Activated CD4-positive, alpha-beta T cell treated with anti-CD3 and anti-CD28 coated beads, Interleukin-2, amount 10 ng/mL, durations not matched to agents 24 days and 14 days (primary cell): ENCODE measurements at regions not wholly inside any gene's neighbourhood (a gene's known extent, or its start where the extent isn't known, plus 50 kb on each side); places are given as distances from the start of the nearest gene placed in this dataset.
"Not testable (repeated sequence)": the region's sequence is repeated elsewhere in the genome, so short reads cannot be mapped to it uniquely, and the experiment has no call there.

Experiments used
- DNase-seq: peaks from one replicate; pipeline ENCODE4 v3.0.0; 2022
- H3K27ac Mint-ChIP-seq: one replicate; pipeline ENCODE4 v1.8.0; 2022; ENCODE audit warnings: mild to moderate bottlenecking, mixed read lengths
- H3K27me3 Mint-ChIP-seq: one replicate; pipeline ENCODE4 v1.8.0; 2022; ENCODE audit warnings: mixed read lengths
- H3K36me3 Mint-ChIP-seq: one replicate; pipeline ENCODE4 v1.8.0; 2022; ENCODE audit warnings: low read depth, mild to moderate bottlenecking, mixed read lengths
- H3K4me1 Mint-ChIP-seq: one replicate; pipeline ENCODE4 v1.8.0; 2021; ENCODE audit warnings: mixed read lengths
- H3K4me3 Mint-ChIP-seq: one replicate; pipeline ENCODE4 v1.8.0; 2022; ENCODE audit warnings: mild to moderate bottlenecking, moderate library complexity, mixed read lengths
- H3K9me3 Mint-ChIP-seq: one replicate; pipeline ENCODE4 v1.8.0; 2021; ENCODE audit warnings: mixed read lengths
- intact Hi-C: fragments of 100-400 bp; cut with micrococcal nuclease; formaldehyde crosslinking; loops from one replicate; pipeline ENCODE4 v1.15.1; 2023

DNA sequence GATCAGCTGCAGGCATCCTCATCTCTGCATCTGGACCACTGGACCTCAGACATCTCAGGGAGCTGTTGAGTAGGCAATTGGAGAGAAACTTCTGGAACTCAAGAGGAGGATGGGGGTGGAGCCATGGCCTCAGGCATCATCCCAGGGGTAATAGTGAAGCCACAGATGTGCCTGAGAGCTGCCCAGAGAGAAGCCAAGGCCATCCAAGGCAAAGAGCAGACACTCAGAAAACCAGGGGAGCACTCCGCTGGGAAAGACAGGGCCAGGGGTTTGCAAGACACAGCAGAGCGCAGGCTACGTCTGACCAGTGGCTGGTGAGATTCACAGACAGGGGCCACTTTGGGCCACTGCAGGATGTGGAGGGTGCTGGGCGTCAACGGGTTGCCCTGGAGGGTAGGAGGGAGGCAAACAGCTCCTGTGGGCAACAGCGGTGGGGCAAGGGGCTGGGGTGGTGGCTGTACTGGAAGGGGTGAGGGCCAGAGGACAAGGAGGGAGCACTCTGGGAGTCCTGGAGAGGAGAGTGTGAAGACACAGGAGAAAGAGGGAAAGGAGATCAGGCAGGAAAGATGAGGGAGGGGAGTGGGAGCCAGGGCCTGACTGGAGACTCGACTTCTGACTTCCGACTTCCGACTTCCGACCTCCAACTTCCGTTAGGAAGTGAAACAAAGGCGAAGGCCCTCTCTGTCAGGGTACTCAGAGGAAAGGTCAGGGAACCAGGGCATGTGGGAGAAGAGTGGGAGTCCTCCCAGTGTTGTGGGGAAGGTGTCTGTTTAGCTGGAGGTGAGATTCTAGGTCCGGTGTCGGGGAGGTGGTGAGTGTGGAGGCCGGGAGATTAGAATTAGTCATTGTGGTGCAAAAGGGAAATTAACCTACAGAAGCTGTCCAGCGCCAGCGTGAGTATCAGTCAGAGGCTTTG, 69.7 kb upstream of the ANTXRL start:
- Mint-ChIP-seq H3K27ac (no peak overlapping the region), H3K36me3 (peaks cover 29% of the 10 kb centered on the region), H3K9me3 (no peaks in the 10 kb centered on the region), H3K4me3 (no peak overlapping the region), H3K27me3 (no peaks in the 10 kb centered on the region), H3K4me1 (peaks cover 14% of the 10 kb centered on the region)
- DNase-seq, result peak; percentile 45
- intact Hi-C loops, result no loop called here

GRCh38 chr10:46217752-46218453, 68.9 kb upstream of the ANTXRL start:
- peak; percentile 54 for DNase-seq
- intact Hi-C loops, result no loop called here
- peak overlapping the region; percentile 9 for H3K27ac Mint-ChIP-seq
- peaks cover 14% of the 10 kb centered on the region for H3K4me1 Mint-ChIP-seq
- H3K4me3 Mint-ChIP-seq, result no peak overlapping the region
- no peaks in the 10 kb centered on the region for H3K27me3 Mint-ChIP-seq
- H3K9me3 Mint-ChIP-seq, result no peaks in the 10 kb centered on the region
- H3K36me3 Mint-ChIP-seq, result peaks cover 31% of the 10 kb centered on the region

- Mint-ChIP-seq H3K9me3 (no peaks in the 10 kb centered on the region), H3K36me3 (peaks cover 33% of the 10 kb centered on the region), H3K4me1 (peaks cover 14% of the 10 kb centered on the region), H3K27me3 (no peaks in the 10 kb centered on the region), H3K4me3 (no peak overlapping the region), H3K27ac (no peak overlapping the region)
- DNase-seq, result peak; percentile 54
- intact Hi-C loops, result no loop called here
These were observed 67.9 kb upstream of the ANTXRL start for GRCh38 chr10:46218921-46219320.

DNA sequence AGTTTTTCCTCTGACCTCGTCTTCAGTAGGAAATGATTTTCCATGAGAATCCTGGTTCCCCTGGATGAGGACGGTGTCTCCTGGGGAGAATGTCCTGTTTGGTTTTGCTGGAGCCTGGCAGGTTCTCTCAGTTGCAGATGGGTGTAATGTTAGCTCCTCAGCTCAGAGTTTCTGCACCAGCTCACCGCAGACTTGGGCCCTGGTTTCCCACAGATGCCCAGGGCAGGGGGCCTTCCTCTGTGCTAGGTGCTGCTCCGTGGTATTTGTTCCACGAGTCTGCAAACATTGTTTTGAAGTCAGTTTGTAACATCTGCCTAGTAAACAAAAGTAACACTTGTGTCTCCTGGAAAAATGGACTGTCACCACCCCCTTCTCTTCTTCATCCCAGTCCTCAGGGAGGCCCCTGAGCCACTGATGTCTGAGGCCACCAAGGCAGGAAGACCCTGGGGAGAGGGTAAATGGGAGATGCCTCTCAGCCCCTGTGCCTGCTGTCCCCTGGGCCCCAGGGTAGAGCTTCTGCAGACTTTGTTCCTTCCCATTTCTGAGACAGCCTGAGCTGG, 67.3 kb upstream of the ANTXRL start:
- intact Hi-C loops, H3K27ac Mint-ChIP-seq, H3K9me3 Mint-ChIP-seq, DNase-seq, H3K27me3 Mint-ChIP-seq, H3K4me3 Mint-ChIP-seq: not testable (repeated sequence)
- Mint-ChIP-seq H3K36me3 (peaks cover 35% of the 10 kb centered on the region), H3K4me1 (peaks cover 14% of the 10 kb centered on the region)

GRCh38 chr10:46220187-46220586, 66.6 kb upstream of the ANTXRL start:
- Mint-ChIP-seq H3K4me3 (no peak overlapping the region), H3K9me3 (no peaks in the 10 kb centered on the region), H3K4me1 (peaks cover 14% of the 10 kb centered on the region), H3K36me3 (peaks cover 35% of the 10 kb centered on the region), H3K27me3 (no peaks in the 10 kb centered on the region), H3K27ac (no peak overlapping the region)
- DNase-seq, result no peak
- intact Hi-C loops, result no loop called here

DNA sequence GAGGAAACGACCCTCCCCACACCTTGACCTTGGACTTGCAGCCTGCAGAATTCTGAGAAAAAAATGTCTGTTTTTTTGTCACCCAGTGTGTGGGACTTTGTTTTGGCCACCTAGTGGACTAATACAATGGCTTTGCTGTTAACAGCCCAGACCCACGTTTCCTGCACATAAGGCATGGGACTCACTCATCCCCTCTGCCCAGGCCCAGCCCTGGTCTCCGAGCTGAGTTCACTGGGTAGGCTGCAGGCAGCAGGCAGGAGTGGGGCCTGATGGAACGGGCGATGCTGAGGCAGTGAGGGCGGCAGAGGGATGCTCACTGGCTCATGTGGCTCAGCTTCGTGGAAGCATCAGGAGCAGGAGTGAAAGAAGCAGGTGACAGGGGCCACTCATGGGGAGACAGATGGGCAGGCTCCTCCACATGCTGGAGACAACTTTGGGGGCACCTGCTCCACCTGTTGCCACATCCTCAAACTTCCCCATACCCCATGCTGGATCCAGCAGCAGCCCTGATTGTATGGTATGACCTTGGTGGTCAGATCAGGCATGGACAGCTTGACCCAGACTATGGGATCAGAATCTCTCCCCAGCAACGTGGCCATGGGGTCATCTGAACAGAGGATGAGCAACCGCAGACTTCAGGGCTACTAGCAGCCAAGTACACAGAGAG, 65.8 kb upstream of the ANTXRL start:
- no peaks in the 10 kb centered on the region for H3K9me3 Mint-ChIP-seq
- no peak overlapping the region for H3K4me3 Mint-ChIP-seq
- peaks cover 14% of the 10 kb centered on the region for H3K4me1 Mint-ChIP-seq
- DNase-seq, result peak; percentile 50
- H3K27ac Mint-ChIP-seq, result no peak overlapping the region
- no peaks in the 10 kb centered on the region for H3K27me3 Mint-ChIP-seq
- intact Hi-C loops, result no loop called here
- H3K36me3 Mint-ChIP-seq, result peaks cover 35% of the 10 kb centered on the region

DNA sequence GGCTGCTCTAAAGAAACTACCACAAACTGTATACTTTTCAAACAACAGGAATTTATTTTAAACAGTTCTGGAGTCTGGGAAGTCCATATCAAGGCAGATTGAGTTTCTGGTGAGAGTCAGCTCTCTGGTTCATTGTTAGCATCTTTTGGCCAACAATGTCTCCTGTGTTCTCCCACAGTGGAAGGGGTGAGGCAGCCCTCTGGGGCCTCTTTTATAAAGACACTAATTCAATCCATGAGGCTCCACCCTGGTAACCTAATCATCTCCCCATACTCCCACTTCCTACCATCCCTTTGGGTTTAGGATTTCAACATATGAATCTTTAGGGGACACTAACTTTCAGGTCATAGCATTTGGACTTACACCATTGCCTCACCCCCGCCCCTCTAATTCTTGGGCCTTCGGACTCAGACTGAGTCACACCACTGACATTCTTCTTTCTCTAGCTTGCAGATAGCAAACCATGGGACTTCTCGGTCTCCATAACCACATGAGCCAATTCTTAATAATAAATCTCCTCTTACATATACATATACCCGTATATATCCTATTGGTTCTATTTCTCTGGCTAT, 64.3 kb upstream of the ANTXRL start:
- no peaks in the 10 kb centered on the region for H3K27me3 Mint-ChIP-seq
- DNase-seq, result no peak
- no peak overlapping the region for H3K4me3 Mint-ChIP-seq
- H3K36me3 Mint-ChIP-seq, result peaks cover 22% of the 10 kb centered on the region
- H3K9me3 Mint-ChIP-seq, result no peaks in the 10 kb centered on the region
- intact Hi-C loops, result no loop called here
- H3K4me1 Mint-ChIP-seq, result peaks cover 11% of the 10 kb centered on the region
- no peak overlapping the region for H3K27ac Mint-ChIP-seq

- Mint-ChIP-seq H3K4me1 (peaks cover 9% of the 10 kb centered on the region), H3K4me3 (no peak overlapping the region), H3K9me3 (no peaks in the 10 kb centered on the region), H3K27ac (no peak overlapping the region), H3K36me3 (peaks cover 16% of the 10 kb centered on the region), H3K27me3 (no peaks in the 10 kb centered on the region)
- DNase-seq, result peak; percentile 55
- intact Hi-C loops, result no loop called here
These were observed 63.7 kb upstream of the ANTXRL start for GRCh38 chr10:46223064-46223480.

DNA sequence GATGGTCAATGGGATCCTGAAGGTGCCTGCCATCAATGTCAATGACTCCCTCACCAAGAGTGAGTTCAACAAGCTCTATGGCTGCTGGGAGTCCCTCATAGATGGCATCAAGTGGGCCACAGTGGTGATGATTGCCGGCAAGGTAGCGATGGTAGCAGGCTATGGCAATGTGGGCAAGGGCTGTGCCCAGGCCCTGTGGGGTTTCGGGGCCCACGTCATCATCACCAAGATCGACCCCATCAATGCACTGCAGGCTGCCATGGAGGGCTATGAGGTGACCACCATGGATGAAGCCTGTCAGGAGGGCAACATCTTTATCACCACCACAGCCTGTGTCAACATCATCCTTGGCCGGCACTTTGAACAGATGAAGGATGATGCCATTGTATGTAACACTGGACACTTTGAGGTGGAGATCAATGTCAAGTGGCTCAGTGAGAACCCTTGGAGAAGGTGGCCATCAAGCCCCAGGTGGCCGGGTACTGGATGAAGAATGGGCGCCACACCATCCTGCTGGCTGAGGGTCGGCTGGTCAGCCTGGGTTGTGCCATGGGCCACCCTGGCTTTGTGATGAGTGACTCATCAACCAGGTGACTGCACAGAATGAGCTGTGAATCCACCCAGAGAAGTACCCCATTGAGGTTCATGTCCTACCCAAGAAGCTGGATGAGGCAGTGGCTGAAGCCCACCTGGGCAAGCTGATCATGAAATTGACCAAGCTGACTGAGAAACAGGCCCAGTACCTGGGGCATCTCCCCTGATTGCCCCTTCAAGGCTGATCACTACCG, 63.0 kb upstream of the ANTXRL start:
- Mint-ChIP-seq H3K36me3 (peaks cover 14% of the 10 kb centered on the region), H3K9me3 (no peaks in the 10 kb centered on the region), H3K4me3 (no peak overlapping the region), H3K27me3 (no peaks in the 10 kb centered on the region), H3K27ac (no peak overlapping the region), H3K4me1 (peaks cover 7% of the 10 kb centered on the region)
- intact Hi-C loops, result no loop called here
- DNase-seq, result peak; percentile 48

DNA sequence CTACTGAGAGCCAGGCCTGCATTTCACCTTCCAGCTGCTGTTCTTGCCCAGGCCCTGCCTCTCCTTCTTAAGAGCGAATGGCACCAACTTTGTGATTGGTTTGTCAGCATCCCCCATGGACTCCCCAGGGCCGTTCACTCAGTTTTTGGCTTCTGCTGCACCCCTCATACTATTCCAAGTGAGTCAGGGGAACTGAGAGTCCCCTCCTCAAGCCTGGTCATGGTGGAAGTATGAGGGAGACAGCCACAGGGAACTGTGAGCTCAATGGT, 62.4 kb upstream of the ANTXRL start:
- peaks cover 3% of the 10 kb centered on the region for H3K4me1 Mint-ChIP-seq
- no peak overlapping the region for H3K4me3 Mint-ChIP-seq
- H3K27ac Mint-ChIP-seq, result no peak overlapping the region
- intact Hi-C loops, result no loop called here
- DNase-seq, result no peak
- peaks cover 11% of the 10 kb centered on the region for H3K36me3 Mint-ChIP-seq
- H3K9me3 Mint-ChIP-seq, result no peaks in the 10 kb centered on the region
- H3K27me3 Mint-ChIP-seq, result no peaks in the 10 kb centered on the region

- H3K36me3 Mint-ChIP-seq, result peaks cover 19% of the 10 kb centered on the region
- intact Hi-C loops, result no loop called here
- no peak overlapping the region for H3K27ac Mint-ChIP-seq
- H3K4me1 Mint-ChIP-seq, result no peaks in the 10 kb centered on the region
- no peaks in the 10 kb centered on the region for H3K27me3 Mint-ChIP-seq
- no peak for DNase-seq
- H3K4me3 Mint-ChIP-seq, result no peak overlapping the region
- no peaks in the 10 kb centered on the region for H3K9me3 Mint-ChIP-seq
These were observed 61.2 kb upstream of the ANTXRL start for GRCh38 chr10:46225597-46225996.

DNA sequence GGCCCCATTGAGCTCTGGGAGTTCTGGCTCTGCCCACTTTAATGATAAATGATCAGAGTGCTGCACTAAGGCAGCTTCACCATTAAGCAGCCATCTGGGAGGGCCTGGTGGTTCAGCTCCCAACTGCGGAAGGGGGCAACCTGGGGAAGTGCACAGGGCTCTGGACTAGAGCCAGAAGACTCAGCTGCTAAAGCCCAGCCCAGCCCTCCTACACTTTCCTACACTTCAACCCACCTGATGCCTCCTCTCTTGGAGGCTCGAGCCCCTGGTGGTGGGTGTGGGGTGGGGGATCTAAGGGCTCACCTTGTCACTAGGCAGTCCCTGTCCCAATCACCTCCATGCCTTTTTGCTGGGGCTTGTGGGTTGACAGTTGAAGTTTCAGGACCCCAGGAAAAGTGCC, 60.6 kb upstream of the ANTXRL start:
- intact Hi-C loops, result no loop called here
- Mint-ChIP-seq H3K4me1 (no peaks in the 10 kb centered on the region), H3K27me3 (no peaks in the 10 kb centered on the region), H3K36me3 (peaks cover 23% of the 10 kb centered on the region), H3K4me3 (no peak overlapping the region), H3K9me3 (no peaks in the 10 kb centered on the region), H3K27ac (no peak overlapping the region)
- DNase-seq, result no peak

DNA sequence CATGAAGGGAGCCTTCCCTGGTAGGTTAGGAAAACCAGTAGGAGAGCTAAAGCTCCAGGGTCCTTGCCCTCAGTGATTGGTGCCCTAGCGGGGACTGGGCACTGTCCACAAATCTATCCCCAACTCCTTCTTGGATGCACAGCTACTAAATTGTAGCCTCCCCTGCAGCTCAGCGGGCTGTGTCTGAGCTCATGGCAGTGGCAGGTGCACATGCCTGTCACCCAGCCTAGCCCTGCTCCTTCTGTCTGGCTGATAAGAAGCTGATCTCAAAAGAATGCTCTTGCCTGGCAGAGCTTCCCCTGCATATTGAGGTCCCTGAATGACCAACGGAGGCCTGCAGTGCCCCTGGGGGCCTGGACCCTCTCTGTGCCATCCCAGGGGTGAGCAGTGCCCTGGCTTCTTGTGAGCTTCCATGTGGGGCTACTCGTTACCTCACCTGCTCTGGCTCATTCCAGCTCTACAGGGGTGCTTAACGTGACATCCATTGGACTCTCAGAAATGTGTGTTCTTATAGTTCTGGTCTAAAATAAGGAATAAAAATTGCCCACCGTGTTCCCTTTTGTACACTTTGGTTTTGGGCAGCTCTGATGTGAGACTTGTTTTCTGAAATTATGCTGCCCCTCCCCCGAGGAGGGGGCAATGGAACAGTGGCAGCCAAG, 59.8 kb upstream of the ANTXRL start:
- Mint-ChIP-seq H3K36me3 (peaks cover 26% of the 10 kb centered on the region), H3K4me1 (no peaks in the 10 kb centered on the region), H3K4me3 (no peak overlapping the region), H3K27ac (no peak overlapping the region), H3K9me3 (no peaks in the 10 kb centered on the region), H3K27me3 (no peaks in the 10 kb centered on the region)
- intact Hi-C loops, result no loop called here
- DNase-seq, result no peak
